ENCODE measurements at regions not wholly inside any gene's neighbourhood (a gene's known extent, or its start where the extent isn't known, plus 50 kb on each side); places are given as distances from the start of the nearest gene placed in this dataset.

DNA sequence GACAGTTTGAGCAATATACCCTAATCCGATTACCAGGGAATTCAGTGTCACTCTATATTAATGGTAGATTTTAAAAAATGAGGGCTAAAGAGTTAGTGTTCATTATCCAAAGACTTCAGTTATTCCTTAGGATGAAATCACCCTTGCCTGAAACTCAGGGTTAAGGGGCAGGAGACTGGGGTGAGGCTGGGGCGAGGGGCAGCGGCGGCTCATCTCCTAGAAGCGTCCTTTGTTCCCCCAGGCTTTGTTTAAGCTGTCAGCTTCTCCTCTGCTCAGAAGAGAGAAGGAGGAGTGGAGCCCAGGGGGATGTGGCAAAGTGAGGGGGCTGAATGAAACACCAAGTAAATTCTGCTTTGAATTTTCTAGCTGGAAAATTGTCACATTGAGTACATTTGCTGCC, 117.7 kb upstream of the ELAC2 start:
- peaks cover 4% of the 10 kb centered on the region for H3K27me3 Mint-ChIP-seq
- H3K4me1 Mint-ChIP-seq, result peaks cover 3% of the 10 kb centered on the region
- H3K36me3 Mint-ChIP-seq, result peaks cover 3% of the 10 kb centered on the region
- peaks cover 15% of the 10 kb centered on the region for H3K9me3 Mint-ChIP-seq
- ATAC-seq (ENCODE audit: low read depth) (no peak), DNase-seq (ENCODE audit: low spot score in 2 of 2) (no peak)
- H3K4me3 Mint-ChIP-seq, result no peak overlapping the region
- H3K27ac Mint-ChIP-seq, result no peak overlapping the region

DNA sequence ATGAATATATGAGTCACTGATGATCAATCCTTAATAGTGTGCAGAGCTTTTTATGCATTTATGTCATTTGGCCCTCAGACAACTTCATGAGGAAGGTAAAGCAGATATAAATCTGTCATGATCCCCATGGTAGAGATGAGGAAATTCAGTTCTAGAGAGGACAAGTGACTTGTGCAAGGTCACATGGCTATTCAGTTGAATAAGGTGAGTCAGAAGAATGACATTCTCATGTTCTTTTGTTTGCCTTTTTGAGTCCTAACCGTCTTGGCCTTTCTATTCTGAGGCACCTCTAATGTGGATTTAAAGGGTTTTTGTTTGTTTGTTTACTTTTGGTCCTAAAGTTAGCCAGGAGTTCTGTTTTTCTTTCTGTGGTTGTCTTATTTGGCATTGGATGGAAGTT, 116.2 kb upstream of the ELAC2 start:
- peaks cover 3% of the 10 kb centered on the region for H3K4me1 Mint-ChIP-seq
- no peak overlapping the region for H3K4me3 Mint-ChIP-seq

DNA sequence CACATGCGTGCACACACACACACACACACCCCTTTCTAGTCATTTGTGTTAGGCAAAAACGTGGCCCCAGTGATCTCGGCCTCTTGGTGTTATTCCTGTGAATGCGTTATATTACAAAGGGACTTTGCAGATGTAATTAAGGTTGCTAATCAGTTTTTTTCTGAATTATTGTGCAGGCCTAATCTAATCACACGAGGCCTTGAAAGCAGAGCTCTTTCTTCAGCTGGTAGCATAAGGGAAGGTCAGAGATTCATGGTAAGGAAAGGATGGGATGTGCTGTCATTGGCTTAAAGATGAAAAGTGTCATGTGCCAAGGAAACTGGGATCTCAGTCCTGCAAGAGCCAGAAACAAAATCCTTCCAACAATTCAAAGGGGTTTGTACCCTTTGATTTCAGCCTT, 113.4 kb upstream of the ELAC2 start:
- H3K27ac Mint-ChIP-seq, result no peak overlapping the region
- H3K4me1 Mint-ChIP-seq, result peaks cover 3% of the 10 kb centered on the region
- H3K4me3 Mint-ChIP-seq, result no peak overlapping the region
- peaks cover 3% of the 10 kb centered on the region for H3K36me3 Mint-ChIP-seq
- no peak for ATAC-seq (ENCODE audit: low read depth)
- DNase-seq (ENCODE audit: low spot score in 2 of 2), result no peak
- peaks cover 4% of the 10 kb centered on the region for H3K27me3 Mint-ChIP-seq
- peaks cover 5% of the 10 kb centered on the region for H3K9me3 Mint-ChIP-seq

More for the DNA sequence above, 116.2 kb upstream of the ELAC2 start:
- peaks cover 11% of the 10 kb centered on the region for H3K9me3 Mint-ChIP-seq
- H3K27me3 Mint-ChIP-seq, result peaks cover 4% of the 10 kb centered on the region
- H3K36me3 Mint-ChIP-seq, result peaks cover 3% of the 10 kb centered on the region
- ATAC-seq (ENCODE audit: low read depth) (no peak), DNase-seq (ENCODE audit: low spot score in 2 of 2) (no peak)
- no peak overlapping the region for H3K27ac Mint-ChIP-seq

DNA sequence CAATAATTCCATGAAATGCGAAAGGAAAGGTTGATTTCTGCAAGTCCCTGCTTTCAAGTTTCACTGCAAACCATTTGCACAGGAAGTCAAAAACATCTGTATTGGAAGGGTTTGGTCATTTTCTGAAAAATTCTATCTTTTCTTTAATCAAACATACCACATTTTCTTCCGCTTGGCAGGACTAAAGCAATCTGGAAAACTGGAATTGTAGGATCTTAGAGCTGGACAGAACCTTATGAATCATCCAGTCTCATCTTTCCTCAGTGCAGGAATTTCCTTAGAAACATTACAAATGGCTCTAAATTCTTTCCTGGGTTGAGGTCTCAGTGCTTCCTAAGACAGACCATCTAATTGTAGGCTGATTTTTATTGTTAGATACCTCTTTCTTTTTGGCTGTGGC, 111.5 kb upstream of the ELAC2 start:
- Mint-ChIP-seq H3K9me3 (peaks cover 1% of the 10 kb centered on the region), H3K27me3 (no peaks in the 10 kb centered on the region), H3K27ac (no peak overlapping the region), H3K4me3 (no peak overlapping the region), H3K36me3 (no peaks in the 10 kb centered on the region), H3K4me1 (no peaks in the 10 kb centered on the region)
- ATAC-seq (ENCODE audit: low read depth), result no peak
- DNase-seq (ENCODE audit: low spot score in 2 of 2), result no peak

DNA sequence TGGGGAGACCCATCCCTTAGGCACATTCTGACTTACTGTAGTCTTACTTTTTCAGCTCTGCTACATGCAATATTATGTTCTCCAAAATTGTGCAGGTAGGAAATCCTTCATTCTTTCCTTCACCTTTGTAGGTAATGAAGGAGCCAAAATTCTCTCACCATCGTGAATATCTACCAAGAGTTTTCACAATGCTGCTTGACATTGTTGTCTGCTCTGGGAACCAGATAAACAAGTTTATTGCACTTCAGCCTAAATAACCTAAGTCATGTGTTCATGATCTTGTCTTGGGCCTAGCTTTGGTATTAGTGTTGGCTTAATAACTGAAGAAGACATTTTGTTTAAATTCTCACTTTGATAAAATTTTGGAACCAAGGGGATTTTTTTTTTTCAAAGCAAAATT, 110.8 kb upstream of the ELAC2 start:
- Mint-ChIP-seq H3K4me1 (no peaks in the 10 kb centered on the region), H3K9me3 (peaks cover 1% of the 10 kb centered on the region), H3K27me3 (no peaks in the 10 kb centered on the region), H3K4me3 (no peak overlapping the region), H3K27ac (no peak overlapping the region), H3K36me3 (no peaks in the 10 kb centered on the region)
- DNase-seq (ENCODE audit: low spot score in 2 of 2), result no peak
- no peak for ATAC-seq (ENCODE audit: low read depth)

DNA sequence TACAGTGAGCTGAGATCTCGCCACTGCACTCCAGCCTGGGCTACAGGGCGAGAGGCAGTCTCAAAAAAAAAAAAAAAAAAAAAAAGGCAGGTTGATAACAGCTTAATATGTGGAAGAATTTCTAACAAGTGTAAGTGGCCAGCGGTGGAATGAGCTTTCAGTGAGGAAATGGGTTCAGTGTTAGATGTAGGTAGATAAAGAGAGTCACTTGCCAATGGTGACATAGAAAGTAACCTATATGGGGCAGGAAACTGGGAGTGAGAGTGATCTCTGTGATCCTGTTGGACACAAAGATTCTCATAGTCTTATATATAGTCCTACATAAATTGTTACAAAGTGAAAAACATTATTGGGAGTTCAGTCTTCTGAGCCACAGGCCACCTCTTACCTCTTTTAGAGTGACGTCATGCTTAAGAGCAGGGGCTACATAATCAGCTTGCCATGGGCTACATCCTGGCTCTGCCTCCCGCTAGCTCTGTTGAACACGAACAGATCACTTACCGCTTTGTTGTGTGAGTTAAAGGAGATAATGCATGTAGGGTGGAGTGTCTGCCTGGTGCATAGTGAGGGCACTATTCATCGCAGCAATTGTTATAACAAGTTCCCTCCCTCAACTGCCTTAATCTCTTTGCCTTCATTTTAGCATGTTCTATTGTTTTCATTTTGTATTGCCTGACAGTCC, 110.2 kb upstream of the ELAC2 start:
- ATAC-seq (ENCODE audit: low read depth) (no peak), DNase-seq (ENCODE audit: low spot score in 2 of 2) (no peak)
- Mint-ChIP-seq H3K4me3 (no peak overlapping the region), H3K27me3 (no peaks in the 10 kb centered on the region), H3K36me3 (no peaks in the 10 kb centered on the region), H3K27ac (no peak overlapping the region), H3K4me1 (no peaks in the 10 kb centered on the region), H3K9me3 (peaks cover 1% of the 10 kb centered on the region)

DNA sequence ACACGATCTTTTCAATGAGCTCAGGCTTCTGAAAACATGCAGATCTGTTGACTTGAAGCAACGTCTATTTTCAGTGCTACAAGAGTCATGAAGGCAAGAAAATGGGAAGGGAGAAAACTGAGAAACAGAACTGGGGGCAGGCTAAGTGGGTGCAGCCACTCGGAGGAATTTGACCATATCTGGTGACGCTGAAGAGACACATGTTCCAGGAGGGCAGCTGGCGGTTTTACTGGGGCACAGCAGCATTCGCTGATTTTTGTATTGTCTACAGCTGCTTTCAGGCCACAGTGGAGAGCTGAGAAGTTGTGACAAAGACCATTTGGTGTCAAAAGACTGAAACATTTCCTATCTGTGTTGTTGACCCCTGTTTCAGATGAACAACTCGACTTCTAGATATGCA, 103.0 kb upstream of the ELAC2 start:
- no peaks in the 10 kb centered on the region for H3K4me1 Mint-ChIP-seq
- no peak for DNase-seq (ENCODE audit: low spot score in 2 of 2)
- H3K4me3 Mint-ChIP-seq, result no peak overlapping the region
- no peaks in the 10 kb centered on the region for H3K36me3 Mint-ChIP-seq
- no peak for ATAC-seq (ENCODE audit: low read depth)
- no peak overlapping the region for H3K27ac Mint-ChIP-seq
- H3K27me3 Mint-ChIP-seq, result no peaks in the 10 kb centered on the region
- peaks cover 4% of the 10 kb centered on the region for H3K9me3 Mint-ChIP-seq

DNA sequence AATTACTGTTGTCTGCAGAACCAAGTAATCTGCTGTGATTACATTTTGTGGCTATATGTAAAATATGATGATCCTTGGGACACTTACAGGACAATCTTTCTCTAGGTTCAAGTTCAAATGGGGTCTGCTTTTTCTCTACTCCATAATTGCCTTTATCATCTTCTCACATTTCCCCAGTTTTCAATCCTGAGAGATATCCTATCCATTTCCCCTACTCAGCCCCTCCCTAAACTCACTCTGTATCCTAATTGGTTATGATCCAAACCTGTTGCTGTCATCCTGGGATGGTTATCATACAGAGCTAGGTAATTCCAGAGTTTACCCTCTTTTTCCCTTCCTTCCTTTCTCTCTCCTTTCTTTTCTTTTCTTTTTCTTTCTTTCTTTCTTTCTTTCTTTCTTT, 100.5 kb upstream of the ELAC2 start:
- no peak overlapping the region for H3K4me3 Mint-ChIP-seq
- H3K36me3 Mint-ChIP-seq, result no peaks in the 10 kb centered on the region
- no peaks in the 10 kb centered on the region for H3K27me3 Mint-ChIP-seq
- peaks cover 6% of the 10 kb centered on the region for H3K4me1 Mint-ChIP-seq
- ATAC-seq (ENCODE audit: low read depth) (no peak), DNase-seq (ENCODE audit: low spot score in 2 of 2) (no peak)
- peaks cover 4% of the 10 kb centered on the region for H3K9me3 Mint-ChIP-seq
- no peak overlapping the region for H3K27ac Mint-ChIP-seq

DNA sequence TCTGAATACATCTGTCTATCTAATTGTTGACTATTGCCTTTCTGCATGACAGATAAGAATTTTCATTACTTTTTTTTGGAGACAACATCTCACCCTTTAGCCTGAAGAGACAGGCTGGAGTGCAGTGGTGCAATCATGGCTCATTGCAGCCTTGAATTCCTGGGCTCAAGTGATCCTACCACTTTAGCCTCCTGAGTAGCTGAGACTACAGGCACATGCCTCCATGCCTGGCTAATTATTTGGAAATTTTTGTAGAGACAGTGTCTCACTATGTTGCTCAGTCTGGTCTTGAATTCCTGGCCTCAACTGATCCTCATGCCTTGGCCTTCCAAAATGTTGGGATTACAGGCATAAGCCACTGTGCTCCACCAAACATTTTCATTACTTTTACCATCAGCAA, 99.8 kb upstream of the ELAC2 start:
- ATAC-seq (ENCODE audit: low read depth), result no peak
- Mint-ChIP-seq H3K27me3 (peaks cover 3% of the 10 kb centered on the region), H3K9me3 (peaks cover 4% of the 10 kb centered on the region), H3K27ac (no peak overlapping the region), H3K36me3 (no peaks in the 10 kb centered on the region), H3K4me1 (peaks cover 6% of the 10 kb centered on the region), H3K4me3 (no peak overlapping the region)
- no peak for DNase-seq (ENCODE audit: low spot score in 2 of 2)

DNA sequence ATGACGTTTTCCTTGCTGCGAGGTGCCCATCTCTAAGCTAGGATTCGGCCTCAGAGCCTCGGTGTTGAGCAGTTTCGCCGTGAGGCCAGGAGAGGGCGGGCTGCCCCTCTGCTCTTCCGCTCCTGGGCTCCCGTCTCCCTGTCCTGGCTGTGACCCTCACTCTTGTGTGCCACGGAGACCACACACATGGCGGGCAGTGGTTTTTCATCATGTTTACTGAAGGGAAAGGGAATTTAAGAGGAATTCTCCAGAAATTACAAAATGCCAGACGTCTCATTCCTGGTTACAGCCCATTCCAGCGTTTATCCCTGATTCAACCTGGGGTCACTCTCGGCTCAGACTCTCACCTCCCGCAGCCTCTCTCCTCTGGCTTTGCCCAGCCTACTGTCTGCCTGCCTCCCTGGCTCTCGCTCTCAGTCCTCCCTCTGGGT, 96.8 kb upstream of the ELAC2 start:
- DNase-seq (ENCODE audit: low spot score in 2 of 2) (no peak), ATAC-seq (ENCODE audit: low read depth) (peak; percentile 41)
- H3K4me1 Mint-ChIP-seq, result peaks cover 6% of the 10 kb centered on the region
- H3K4me3 Mint-ChIP-seq, result peak overlapping the region; percentile 30
- H3K9me3 Mint-ChIP-seq, result peaks cover 3% of the 10 kb centered on the region
- H3K27ac Mint-ChIP-seq, result no peak overlapping the region
- H3K27me3 Mint-ChIP-seq, result peaks cover 3% of the 10 kb centered on the region
- H3K36me3 Mint-ChIP-seq, result no peaks in the 10 kb centered on the region

DNA sequence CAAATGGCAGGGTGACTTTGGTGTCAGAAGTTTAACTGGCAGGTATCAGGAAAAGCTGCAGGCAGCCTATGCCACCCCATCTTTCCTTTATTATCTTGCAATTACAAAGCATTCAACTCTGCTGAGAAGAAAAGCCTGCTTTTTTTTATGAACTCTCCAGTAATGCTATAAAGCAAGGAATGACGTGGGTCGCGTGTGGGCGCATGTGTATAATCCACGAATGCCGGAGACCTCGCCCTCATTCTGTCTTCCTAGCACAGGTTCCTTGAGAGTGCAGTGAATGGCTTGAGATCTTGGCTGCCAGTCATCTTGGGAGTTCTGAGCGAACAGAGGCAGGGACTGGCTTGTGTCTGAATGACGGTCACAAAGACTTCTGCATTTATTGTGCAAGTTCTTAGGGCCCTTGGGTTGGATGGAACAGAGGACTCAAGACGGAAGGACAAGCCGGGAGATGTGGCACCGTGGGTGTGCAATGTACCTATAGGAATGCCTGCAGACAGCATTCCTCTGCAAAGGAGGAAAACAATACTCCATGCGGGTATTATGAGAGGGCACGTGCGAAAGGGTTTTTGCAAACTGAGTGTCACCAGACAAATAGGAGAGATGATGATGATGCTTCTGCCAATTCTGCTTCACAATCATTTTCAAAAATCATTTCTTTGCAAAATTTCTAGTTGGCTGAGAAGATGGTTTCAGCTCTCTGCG, 96.1 kb upstream of the ELAC2 start:
- ATAC-seq (ENCODE audit: low read depth) (no peak), DNase-seq (ENCODE audit: low spot score in 2 of 2) (no peak)
- Mint-ChIP-seq H3K36me3 (no peaks in the 10 kb centered on the region), H3K27ac (no peak overlapping the region), H3K9me3 (peaks cover 3% of the 10 kb centered on the region), H3K27me3 (peaks cover 3% of the 10 kb centered on the region), H3K4me3 (no peak overlapping the region), H3K4me1 (peaks cover 6% of the 10 kb centered on the region)

DNA sequence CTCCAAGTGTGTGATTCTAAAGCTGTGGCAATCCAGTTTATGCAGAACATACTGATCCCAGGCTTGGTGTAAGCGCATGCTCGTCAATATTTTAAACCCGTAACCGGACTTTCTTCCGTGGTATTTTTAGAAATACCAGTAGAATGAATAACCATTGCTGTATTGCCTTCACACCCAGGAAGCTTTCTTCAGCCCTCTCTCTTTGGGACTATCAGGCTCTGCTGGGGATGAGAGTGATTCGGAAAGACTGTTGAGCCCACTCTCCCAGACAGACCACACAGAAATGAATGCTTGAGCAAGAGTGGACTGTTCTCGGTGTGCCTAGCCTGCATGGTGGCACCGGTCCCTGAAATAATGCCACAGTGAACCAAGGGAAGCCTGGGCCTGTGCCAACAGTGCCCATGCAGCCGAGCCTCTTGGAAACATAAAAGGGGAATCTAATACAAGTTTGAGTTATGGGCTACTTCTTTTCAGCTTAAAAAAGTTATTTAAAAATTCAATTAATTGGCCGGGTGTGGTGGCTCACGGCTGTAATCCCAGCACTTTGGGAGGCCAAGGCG, 89.9 kb upstream of the ELAC2 start:
- no peak for DNase-seq (ENCODE audit: low spot score in 2 of 2)
- ATAC-seq (ENCODE audit: low read depth), result no peak
- H3K27me3 Mint-ChIP-seq, result peaks cover 2% of the 10 kb centered on the region
- H3K36me3 Mint-ChIP-seq, result no peaks in the 10 kb centered on the region
- H3K4me1 Mint-ChIP-seq, result no peaks in the 10 kb centered on the region
- no peak overlapping the region for H3K4me3 Mint-ChIP-seq
- H3K27ac Mint-ChIP-seq, result no peak overlapping the region
- no peaks in the 10 kb centered on the region for H3K9me3 Mint-ChIP-seq

DNA sequence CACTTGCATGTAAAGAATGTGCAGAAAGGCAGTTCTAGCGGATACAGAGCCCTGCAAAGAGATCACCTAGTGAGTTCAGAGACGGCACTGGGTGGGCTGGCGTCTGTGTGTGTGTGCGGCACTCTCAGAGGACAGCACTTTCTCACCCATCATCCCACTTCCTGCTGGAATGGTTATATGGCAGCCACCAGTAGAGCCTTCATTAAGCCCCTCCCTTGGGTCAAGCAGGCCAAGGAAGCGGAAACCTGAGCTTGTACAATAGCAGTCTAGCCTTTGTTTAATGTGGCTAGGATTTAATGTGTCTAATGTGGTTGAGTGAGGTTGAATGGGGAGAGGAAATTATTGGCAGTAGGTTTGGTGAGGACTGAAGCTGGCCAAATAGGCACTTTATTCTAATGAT, 88.3 kb upstream of the ELAC2 start:
- DNase-seq (ENCODE audit: low spot score in 2 of 2) (no peak), ATAC-seq (ENCODE audit: low read depth) (no peak)
- H3K27me3 Mint-ChIP-seq, result no peaks in the 10 kb centered on the region
- no peaks in the 10 kb centered on the region for H3K36me3 Mint-ChIP-seq
- H3K4me3 Mint-ChIP-seq, result no peak overlapping the region
- H3K27ac Mint-ChIP-seq, result no peak overlapping the region
- H3K4me1 Mint-ChIP-seq, result no peaks in the 10 kb centered on the region
- no peaks in the 10 kb centered on the region for H3K9me3 Mint-ChIP-seq

DNA sequence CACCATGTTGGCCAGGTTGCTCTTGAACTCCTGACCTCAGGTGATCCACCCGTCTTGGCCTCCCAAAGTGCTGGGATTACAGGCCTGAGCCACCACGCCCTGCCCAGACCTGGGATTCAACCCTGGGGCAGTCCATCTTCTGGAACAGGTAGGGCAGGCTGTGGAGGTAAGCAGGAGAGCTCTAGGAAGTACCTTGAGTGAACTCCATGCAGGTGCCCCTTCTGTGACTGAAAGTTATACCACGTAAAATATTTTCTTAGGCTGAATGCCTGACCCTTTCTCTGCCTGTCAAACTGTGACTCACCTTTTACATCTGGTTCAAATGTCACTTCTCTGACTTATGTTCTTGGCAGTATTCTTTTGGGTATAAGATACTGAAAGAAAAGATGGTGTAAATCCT, 86.7 kb upstream of the ELAC2 start:
- no peak for ATAC-seq (ENCODE audit: low read depth)
- no peak for DNase-seq (ENCODE audit: low spot score in 2 of 2)
- no peak overlapping the region for H3K27ac Mint-ChIP-seq
- H3K9me3 Mint-ChIP-seq, result no peaks in the 10 kb centered on the region
- H3K27me3 Mint-ChIP-seq, result no peaks in the 10 kb centered on the region
- H3K4me3 Mint-ChIP-seq, result no peak overlapping the region
- no peaks in the 10 kb centered on the region for H3K4me1 Mint-ChIP-seq
- no peaks in the 10 kb centered on the region for H3K36me3 Mint-ChIP-seq

DNA sequence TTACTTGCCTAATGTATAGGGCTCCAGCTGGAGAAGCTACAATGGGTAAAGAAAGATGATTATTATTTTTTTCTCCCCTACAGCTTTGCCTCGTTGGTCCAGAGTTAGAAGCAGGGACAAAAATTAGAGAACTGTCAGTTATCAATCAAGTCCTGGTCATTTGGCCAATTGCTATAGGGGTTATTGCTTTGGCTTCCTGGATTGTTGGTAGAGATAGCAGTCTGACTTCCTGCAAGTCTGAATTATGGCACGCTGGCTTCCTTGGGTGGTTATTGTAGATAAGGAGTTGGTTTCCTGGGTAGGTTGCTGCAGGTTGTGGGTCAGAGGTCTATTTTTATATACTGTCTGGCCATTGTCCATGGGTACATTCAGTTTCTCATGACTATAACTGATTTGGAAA, 84.7 kb upstream of the ELAC2 start:
- Mint-ChIP-seq H3K4me3 (no peak overlapping the region), H3K4me1 (no peaks in the 10 kb centered on the region), H3K36me3 (no peaks in the 10 kb centered on the region), H3K9me3 (no peaks in the 10 kb centered on the region), H3K27ac (no peak overlapping the region), H3K27me3 (no peaks in the 10 kb centered on the region)
- no peak for ATAC-seq (ENCODE audit: low read depth)
- no peak for DNase-seq (ENCODE audit: low spot score in 2 of 2)
